ENCODE measurements at regions not wholly inside any gene's neighbourhood (a gene's known extent, or its start where the extent isn't known, plus 50 kb on each side); places are given as distances from the start of the nearest gene placed in this dataset.
"Not testable (repeated sequence)": the region's sequence is repeated elsewhere in the genome, so short reads cannot be mapped to it uniquely, and the experiment has no call there.

DNA sequence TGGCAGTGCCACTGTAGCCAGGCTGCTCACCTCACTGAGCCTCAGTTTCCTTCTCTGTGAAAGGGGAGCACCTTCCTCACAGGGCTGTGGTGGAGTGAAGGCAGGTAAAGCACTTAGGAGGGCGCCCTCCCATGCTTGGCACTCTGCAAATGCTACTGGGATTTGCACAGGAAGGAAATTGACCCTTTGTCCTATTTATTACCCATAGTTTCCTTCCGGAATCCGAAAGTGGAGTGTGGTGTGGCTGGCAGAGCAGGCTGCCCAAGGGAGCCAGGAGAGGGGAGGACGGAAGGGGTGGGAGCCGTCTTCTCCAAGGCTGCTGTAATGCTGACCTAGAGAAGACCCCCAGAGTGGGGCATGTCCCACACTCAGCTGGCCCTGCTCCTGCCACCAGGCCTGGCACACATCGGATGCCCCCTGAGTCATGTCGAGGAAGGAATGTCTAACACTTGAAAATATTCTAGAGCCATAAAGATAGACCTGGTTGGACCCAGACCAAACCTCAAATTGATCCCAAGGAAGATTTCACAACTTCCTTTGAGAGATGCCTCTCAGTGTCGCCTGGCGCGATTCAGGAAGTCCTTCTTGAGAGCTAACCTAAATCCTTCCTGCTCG lies 107.3 kb downstream of the TNFRSF13B start:
- H3K4me3 Mint-ChIP-seq, DNase-seq, H3K9me3 Mint-ChIP-seq, CTCF ChIA-PET, H3K27me3 Mint-ChIP-seq, H3K36me3 Mint-ChIP-seq, H3K27ac Mint-ChIP-seq, H3K4me1 Mint-ChIP-seq: not testable (repeated sequence)

DNA sequence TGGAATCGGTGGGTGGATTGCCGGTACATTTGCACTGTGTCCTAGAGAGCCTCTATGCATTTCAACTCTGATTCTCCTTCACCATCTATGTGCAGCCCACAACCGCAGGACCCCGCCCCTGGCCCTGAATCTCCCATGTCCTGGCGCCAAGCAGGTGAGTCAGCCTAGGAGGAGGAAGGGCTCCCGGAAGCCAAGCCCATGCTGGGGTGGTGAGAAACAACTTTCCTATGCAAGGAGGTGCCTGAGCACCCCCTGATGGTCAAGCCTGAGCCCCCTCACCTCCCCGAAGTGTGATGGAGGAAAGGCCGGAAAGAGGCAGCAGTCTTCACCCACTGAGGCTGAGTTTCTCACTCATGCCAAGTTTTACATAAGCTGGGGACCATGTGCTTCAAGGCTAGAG lies 110.8 kb downstream of the TNFRSF13B start:
- H3K36me3 Mint-ChIP-seq, CTCF ChIA-PET, H3K27me3 Mint-ChIP-seq, H3K9me3 Mint-ChIP-seq, DNase-seq, H3K4me1 Mint-ChIP-seq, H3K27ac Mint-ChIP-seq, H3K4me3 Mint-ChIP-seq: not testable (repeated sequence)

GRCh38 chr17:16860467-16860866 lies 111.5 kb downstream of the TNFRSF13B start:
- H3K27me3 Mint-ChIP-seq, H3K4me1 Mint-ChIP-seq, H3K27ac Mint-ChIP-seq, CTCF ChIA-PET, DNase-seq, H3K9me3 Mint-ChIP-seq, H3K36me3 Mint-ChIP-seq, H3K4me3 Mint-ChIP-seq: not testable (repeated sequence)

- H3K27ac Mint-ChIP-seq, H3K4me3 Mint-ChIP-seq, DNase-seq, H3K9me3 Mint-ChIP-seq, H3K36me3 Mint-ChIP-seq, H3K4me1 Mint-ChIP-seq, CTCF ChIA-PET: not testable (repeated sequence)
- peaks cover 12% of the 10 kb centered on the region for H3K27me3 Mint-ChIP-seq
These were observed 112.4 kb downstream of the TNFRSF13B start for GRCh38 chr17:16859515-16859914.

GRCh38 chr17:16857746-16858145 lies 114.2 kb downstream of the TNFRSF13B start:
- not testable (repeated sequence) for H3K4me3 Mint-ChIP-seq, H3K27ac Mint-ChIP-seq, H3K36me3 Mint-ChIP-seq

DNA sequence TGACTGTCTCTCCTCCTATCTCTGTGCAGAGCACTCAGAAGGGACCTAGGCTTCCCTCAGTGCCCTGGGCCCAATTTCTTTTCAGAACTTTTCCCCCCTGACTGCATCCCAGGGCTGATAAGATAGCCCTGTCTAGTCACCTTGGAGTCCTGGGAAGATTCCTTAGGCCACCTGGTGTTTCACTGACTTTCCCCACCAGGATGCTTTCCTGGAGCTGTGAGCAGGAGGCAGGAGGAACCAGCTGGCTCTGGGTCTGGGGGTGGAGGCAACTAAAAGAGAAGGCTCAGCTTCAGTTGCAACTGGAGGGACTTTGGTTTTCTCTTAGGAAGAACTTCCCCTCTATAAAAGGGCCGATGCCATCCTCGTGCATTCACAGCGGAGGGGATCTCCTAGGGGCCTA lies 115.1 kb downstream of the TNFRSF13B start:
- DNase-seq, CTCF ChIA-PET, H3K36me3 Mint-ChIP-seq, H3K4me1 Mint-ChIP-seq, H3K27ac Mint-ChIP-seq, H3K9me3 Mint-ChIP-seq, H3K4me3 Mint-ChIP-seq: not testable (repeated sequence)
- peaks cover 15% of the 10 kb centered on the region for H3K27me3 Mint-ChIP-seq

More at GRCh38 chr17:16857746-16858145, 114.2 kb downstream of the TNFRSF13B start:
- CTCF ChIA-PET, H3K4me1 Mint-ChIP-seq, DNase-seq, H3K9me3 Mint-ChIP-seq: not testable (repeated sequence)
- peaks cover 15% of the 10 kb centered on the region for H3K27me3 Mint-ChIP-seq

DNA sequence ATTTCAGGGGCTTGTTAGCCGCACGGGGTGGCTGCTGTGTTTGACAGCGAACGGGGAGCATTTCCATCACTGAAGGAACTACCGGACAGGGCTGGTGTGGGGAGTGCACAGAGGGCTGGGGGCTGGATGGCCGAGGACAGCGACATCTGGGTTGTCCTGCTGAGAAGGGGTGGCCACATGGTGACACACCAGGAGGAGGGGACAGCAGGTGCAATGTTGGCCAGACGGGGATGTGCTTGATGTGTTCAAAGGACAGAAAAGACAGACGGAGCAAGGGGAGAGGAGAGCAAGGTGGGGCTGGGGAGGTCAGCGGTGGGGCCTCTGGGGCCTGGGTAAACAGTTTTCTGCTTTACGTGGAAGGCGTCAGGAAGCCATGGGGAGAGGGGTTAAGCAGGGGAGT lies 115.7 kb downstream of the TNFRSF13B start:
- DNase-seq, CTCF ChIA-PET, H3K27ac Mint-ChIP-seq, H3K4me3 Mint-ChIP-seq, H3K9me3 Mint-ChIP-seq, H3K4me1 Mint-ChIP-seq, H3K36me3 Mint-ChIP-seq: not testable (repeated sequence)
- peaks cover 15% of the 10 kb centered on the region for H3K27me3 Mint-ChIP-seq

DNA sequence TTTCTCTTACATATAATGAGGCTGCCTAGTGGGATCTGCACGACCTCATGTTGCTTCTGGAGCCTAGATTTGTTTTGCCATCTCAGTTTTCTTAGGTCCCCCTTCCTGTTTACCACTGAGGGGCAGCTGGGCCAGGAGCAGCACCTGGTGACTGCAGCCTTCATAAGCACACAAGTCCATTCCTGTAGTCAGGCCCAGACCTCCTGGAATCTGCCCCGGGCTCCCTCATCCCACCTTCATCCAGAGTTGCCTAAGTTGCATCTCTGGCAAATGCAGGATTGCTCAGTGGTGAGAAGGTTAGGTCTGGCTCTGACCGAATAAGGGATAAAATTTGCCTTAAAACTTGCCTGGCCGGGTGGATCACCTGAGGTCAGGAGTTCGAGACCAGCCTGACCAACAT lies 117.3 kb downstream of the TNFRSF13B start:
- DNase-seq, H3K4me3 Mint-ChIP-seq, CTCF ChIA-PET, H3K36me3 Mint-ChIP-seq, H3K4me1 Mint-ChIP-seq, H3K27ac Mint-ChIP-seq, H3K9me3 Mint-ChIP-seq: not testable (repeated sequence)
- H3K27me3 Mint-ChIP-seq: peaks cover 11% of the 10 kb centered on the region

DNA sequence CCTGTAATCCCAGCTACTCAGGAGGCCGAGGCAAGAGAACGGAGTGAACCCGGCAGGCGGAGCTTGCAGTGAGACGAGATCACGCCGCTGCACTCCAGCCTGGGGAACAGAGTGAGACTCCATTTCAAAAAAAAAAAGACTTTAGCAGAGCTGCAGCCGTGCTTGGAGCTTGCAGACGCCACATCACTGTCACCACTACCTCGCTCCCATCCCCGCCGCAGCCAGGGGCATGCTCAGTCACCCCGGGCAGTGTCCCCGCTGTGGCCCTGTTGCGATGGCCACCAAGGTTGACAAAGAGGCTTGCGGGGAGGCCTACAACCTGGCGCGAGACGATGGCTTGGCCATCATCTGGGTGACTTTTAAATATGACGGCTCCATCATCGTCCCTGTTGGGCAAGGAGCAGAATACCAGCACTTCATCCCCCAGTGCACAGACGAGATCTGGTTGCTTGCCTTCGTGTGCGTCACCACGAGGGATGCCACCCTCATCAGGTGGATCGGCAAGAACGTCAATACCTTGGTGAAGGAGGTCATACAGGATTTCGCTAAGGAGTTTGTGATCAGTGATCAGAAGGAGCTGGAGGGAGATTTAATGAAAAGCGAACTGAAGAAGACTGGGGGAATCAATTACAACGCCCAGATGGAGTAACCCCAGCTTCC lies 118.1 kb downstream of the TNFRSF13B start:
- CTCF ChIA-PET: no interaction called here
- no peak overlapping the region for H3K27ac Mint-ChIP-seq
- peaks cover 11% of the 10 kb centered on the region for H3K27me3 Mint-ChIP-seq
- H3K36me3 Mint-ChIP-seq: no peaks in the 10 kb centered on the region
- no peak overlapping the region for H3K4me3 Mint-ChIP-seq
- H3K4me1 Mint-ChIP-seq: no peaks in the 10 kb centered on the region
- no peaks in the 10 kb centered on the region for H3K9me3 Mint-ChIP-seq
- no peak for DNase-seq

GRCh38 chr17:16849861-16850260 lies 122.1 kb downstream of the TNFRSF13B start:
- H3K27ac Mint-ChIP-seq, H3K36me3 Mint-ChIP-seq, DNase-seq, H3K27me3 Mint-ChIP-seq, H3K9me3 Mint-ChIP-seq, H3K4me3 Mint-ChIP-seq, CTCF ChIA-PET, H3K4me1 Mint-ChIP-seq: not testable (repeated sequence)

GRCh38 chr17:16848997-16849396 lies 122.9 kb downstream of the TNFRSF13B start:
- H3K27me3 Mint-ChIP-seq, CTCF ChIA-PET, H3K9me3 Mint-ChIP-seq, DNase-seq, H3K27ac Mint-ChIP-seq, H3K36me3 Mint-ChIP-seq, H3K4me1 Mint-ChIP-seq, H3K4me3 Mint-ChIP-seq: not testable (repeated sequence)

GRCh38 chr17:16845098-16845497 lies 126.8 kb downstream of the TNFRSF13B start:
- H3K9me3 Mint-ChIP-seq, H3K4me3 Mint-ChIP-seq, CTCF ChIA-PET, H3K27me3 Mint-ChIP-seq, DNase-seq, H3K36me3 Mint-ChIP-seq, H3K4me1 Mint-ChIP-seq, H3K27ac Mint-ChIP-seq: not testable (repeated sequence)

GRCh38 chr17:16844669-16845068 lies 127.2 kb downstream of the TNFRSF13B start:
- H3K4me3 Mint-ChIP-seq, DNase-seq, H3K36me3 Mint-ChIP-seq, H3K9me3 Mint-ChIP-seq, H3K4me1 Mint-ChIP-seq, H3K27ac Mint-ChIP-seq, CTCF ChIA-PET, H3K27me3 Mint-ChIP-seq: not testable (repeated sequence)

DNA sequence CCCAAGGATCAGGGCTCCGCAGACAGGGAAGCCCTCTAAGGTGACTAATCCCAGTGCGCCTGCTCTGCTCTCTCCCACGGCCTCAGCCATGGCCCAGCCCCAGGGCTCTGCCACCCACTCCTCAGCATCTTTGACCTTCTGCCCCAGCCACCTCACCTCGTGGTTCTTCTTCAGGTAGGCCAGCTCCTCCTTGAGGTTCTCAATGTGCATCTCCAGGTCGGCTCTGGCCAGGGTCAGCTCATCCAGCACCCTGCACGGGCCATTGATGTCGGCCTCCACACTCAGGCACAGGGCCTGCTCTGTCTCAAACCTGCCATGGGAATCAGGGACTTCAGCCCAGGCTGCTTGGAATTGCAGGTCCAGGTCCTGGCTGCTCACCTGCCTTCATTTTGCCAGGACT lies 128.4 kb downstream of the TNFRSF13B start:
- H3K9me3 Mint-ChIP-seq, H3K27ac Mint-ChIP-seq, H3K36me3 Mint-ChIP-seq, H3K27me3 Mint-ChIP-seq, DNase-seq, CTCF ChIA-PET, H3K4me3 Mint-ChIP-seq, H3K4me1 Mint-ChIP-seq: not testable (repeated sequence)

GRCh38 chr17:16842346-16842745 lies 129.6 kb downstream of the TNFRSF13B start:
- H3K36me3 Mint-ChIP-seq, H3K9me3 Mint-ChIP-seq, H3K4me3 Mint-ChIP-seq, CTCF ChIA-PET, H3K27me3 Mint-ChIP-seq, H3K27ac Mint-ChIP-seq, DNase-seq, H3K4me1 Mint-ChIP-seq: not testable (repeated sequence)

GRCh38 chr17:16841896-16842295 lies 130.0 kb downstream of the TNFRSF13B start:
- H3K4me3 Mint-ChIP-seq, H3K27me3 Mint-ChIP-seq, H3K36me3 Mint-ChIP-seq, CTCF ChIA-PET, DNase-seq, H3K4me1 Mint-ChIP-seq, H3K27ac Mint-ChIP-seq, H3K9me3 Mint-ChIP-seq: not testable (repeated sequence)
